ENCODE measurements at regions not wholly inside any gene's neighbourhood (a gene's known extent, or its start where the extent isn't known, plus 50 kb on each side); places are given as distances from the start of the nearest gene placed in this dataset.

DNA sequence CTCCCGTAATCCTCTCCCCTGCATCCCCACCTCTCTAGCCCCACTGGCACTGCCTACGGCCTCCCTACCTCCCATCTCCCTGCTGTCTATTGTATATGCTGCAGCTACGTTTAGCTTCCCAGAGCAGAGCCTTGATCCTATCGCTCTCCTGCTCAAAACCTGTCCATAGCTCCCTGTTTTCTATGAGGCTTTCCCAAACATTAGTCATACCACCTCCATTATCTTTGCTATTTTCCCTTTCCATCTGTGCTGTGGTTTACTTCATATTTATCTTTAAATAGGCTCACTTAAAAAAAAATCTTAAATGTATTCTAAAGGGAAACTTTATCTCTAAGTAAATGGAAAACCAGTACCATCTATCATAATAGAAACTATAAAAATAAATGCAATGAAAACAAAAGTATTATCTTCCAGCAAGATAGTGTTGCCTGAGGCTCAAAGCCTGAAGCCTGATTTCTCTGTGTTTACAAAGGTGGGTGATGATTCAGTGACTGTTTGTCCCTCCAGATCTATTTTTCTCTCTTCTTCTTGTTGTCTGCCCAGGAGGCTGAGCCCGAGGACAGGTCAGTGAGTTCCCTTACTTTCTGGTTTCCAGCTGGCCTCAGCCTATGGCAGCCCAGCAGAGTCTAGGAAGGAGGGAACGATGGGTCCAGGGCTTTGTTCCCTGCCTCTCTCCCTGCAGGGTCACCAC is 397.1 kb upstream of the CFAP20DC start:
- DNase-seq (ENCODE audit: low spot score) = no peak

DNA sequence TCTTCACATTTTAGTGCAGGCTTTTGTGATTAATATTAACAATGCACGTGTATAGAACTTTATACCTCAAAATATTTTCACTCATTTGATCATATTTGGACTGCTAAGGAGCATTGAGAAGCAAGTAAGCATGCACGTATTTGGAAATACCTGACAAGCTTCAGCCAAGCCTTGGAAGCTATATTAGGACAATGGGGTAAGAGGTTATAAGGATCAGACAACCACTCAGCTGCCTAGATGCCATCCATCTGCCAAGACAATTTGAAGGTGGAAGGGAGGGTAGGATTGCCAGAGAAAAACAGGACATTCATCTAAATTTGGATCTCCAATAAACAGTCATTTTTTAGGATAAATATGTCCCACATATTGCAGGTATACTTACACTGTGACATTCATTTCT is 394.9 kb upstream of the CFAP20DC start:
- DNase-seq (ENCODE audit: low spot score) = no peak

GRCh38 chr3:59444294-59444671 is 394.5 kb upstream of the CFAP20DC start:
- no peak for DNase-seq (ENCODE audit: low spot score)

GRCh38 chr3:59443618-59444293 is 393.9 kb upstream of the CFAP20DC start:
- no peak for DNase-seq (ENCODE audit: low spot score)

- no peak for DNase-seq (ENCODE audit: low spot score)
These were observed 392.2 kb upstream of the CFAP20DC start for GRCh38 chr3:59442046-59442445.

- DNase-seq (ENCODE audit: low spot score) = no peak
These were observed 390.6 kb upstream of the CFAP20DC start for GRCh38 chr3:59440285-59441028.

DNA sequence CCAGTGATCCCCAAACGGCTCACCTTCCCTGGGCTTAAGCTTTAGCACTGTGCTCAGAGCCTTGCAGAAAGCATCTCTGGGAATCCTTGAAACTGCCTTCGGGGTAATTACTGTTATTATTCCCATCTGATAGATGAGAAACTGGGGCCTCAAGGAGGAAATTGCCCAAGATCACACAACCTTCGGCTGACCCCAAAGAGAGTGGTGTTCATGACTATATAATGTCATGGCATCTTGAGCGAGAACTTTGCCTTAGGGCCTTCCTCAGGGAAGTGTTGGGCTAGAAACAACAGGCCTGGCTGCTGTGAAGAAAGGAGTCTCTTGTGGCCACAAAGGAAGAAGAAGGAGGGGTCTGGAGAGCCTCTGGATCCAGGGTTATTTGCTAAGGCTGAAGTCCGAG is 388.7 kb upstream of the CFAP20DC start:
- DNase-seq (ENCODE audit: low spot score) = no peak

DNA sequence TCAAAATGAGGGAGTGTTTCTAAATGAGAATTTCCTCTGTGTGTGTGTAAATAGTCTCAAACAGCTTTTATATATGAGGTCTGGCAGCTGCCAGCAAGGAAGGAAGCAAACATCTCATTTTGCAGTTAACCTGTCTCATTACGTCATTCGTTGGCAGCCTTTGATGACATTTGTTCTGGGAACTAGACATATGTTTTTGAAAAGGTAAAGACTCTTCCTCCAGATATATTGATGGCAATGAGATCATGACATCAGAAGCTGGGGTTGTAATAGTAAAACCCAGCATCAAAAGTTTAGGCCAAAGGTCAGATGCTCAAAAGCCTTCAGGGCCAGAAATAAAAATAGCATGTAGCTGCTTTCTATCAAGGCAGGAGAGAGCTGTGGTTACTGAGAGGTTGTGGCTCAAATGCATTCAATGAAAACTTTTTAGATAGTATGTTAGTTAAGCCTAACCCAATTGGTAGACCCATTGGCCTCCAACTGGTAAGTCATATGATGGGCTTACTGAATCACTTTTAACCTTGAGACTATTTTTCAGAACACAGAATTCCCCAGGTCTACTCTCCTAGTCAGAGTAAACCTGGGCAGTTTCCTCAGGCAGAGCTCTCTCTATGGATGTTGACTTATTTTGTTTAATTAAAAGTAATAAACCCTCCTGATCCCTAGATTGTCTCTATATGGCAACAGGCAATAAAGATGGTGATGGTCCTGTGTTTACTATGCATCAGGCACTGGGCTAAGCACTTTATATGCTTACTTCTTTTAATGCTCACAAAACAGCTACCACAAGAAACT is 386.5 kb upstream of the CFAP20DC start:
- no peak for DNase-seq (ENCODE audit: low spot score)

DNA sequence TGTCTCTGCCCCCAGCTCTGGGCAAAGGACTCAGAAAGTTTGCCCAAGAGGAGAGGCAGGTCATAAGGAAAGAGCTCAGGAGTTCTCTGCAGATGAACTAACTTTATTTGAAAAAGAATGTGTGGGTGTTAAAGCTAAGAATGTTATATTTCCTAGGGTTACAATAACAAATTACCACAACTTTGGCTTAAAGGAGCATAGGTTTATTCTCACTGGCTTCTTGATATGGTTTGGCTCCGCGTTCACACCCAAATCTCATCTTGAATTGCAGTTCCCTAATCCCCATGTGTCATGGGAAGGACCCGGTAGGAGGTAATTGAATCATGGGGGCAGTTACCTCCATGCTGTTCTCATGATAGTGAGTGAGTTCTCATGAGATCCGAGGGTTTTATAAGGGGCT is 383.7 kb upstream of the CFAP20DC start:
- DNase-seq (ENCODE audit: low spot score) = no peak

DNA sequence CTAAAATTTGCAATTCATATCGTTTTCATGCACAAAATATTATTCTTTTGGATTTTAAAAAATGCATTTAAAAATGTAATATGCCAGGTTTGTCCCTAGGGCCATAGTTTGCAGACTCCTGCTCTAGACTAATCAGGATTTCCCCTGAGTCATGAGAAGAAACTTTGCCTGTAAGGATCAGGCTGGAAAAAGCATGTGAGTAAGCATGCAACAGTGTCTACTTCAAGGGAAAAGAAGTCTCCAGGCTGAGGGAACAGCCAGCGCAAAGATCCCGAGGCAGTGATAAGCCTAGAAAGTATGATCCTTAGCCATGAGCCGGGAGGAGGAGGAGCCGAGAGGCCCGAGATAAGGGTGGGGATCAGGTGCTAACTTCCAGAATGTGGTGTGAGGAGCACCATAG is 382.8 kb upstream of the CFAP20DC start:
- no peak for DNase-seq (ENCODE audit: low spot score)

DNA sequence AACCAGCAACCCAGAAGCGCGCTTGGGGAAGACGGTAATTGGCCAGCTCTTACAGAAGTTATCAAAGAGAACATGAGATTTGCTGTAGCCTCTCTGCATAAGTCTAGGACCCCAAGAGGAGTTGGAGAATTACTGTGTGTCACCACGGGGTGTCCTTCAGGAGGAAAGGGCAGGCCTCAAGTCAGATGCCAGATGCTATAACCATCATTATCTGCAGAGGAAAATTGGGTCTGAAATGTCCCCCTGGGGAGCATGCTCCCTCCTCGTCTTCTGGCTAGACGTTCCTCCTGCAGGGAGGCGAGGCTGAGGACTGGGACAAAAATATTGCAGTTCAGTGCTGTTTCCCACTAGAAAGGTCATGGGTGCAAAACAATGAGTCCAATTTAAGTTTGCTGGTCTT is 380.5 kb upstream of the CFAP20DC start:
- no peak for DNase-seq (ENCODE audit: low spot score)

DNA sequence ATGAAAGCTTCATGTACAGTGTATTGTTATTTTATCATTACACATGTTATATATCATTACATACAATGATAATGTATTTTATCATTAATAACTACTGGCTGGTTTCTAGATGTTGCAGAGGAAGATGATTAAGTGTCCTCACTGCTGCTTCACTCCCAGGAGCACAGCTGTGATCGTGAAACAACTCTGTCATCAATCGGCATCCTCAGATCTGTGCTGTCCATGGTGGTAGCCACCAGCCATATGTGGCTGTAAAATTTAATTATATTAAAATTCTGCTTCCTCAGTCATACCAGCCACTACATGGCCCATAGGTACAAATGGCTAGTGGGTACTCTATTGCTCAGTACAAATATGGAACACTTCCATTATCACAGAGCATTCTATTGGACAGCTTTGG is 379.4 kb upstream of the CFAP20DC start:
- DNase-seq (ENCODE audit: low spot score) = no peak

DNA sequence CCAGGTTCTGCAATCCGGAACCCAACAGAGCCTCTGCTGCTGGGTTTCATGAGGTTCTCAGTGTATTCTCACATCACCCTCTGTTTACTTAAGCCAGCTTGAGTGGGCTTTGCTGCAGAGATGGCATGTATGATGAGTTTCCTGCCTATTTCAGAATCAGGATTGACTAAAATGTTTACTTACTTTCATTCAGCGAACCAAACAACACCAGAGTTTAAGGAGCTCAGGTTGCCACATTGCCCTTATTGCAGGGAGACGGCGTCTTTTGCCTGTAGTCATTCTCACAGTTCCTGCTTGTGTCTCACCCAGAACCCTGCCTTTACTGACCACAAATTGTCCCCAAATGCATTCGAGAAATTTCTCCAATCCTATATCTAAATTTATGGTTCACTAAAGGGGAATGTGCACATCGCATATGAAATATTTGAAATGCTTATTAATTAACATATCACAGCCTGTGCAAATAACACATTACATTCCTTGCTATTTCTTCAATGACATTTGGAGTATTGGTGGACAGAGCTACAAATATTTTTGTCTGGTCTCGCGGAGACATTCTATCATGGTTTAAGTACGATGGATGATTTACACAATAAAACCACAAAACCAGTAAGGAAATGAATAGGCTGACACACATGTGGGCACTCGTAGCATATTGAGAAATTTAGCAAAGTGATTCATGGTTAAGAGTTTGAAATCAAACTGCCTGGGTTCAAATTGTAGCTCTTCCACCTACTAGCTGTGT is 377.2 kb upstream of the CFAP20DC start:
- DNase-seq (ENCODE audit: low spot score) = peak; percentile 41

DNA sequence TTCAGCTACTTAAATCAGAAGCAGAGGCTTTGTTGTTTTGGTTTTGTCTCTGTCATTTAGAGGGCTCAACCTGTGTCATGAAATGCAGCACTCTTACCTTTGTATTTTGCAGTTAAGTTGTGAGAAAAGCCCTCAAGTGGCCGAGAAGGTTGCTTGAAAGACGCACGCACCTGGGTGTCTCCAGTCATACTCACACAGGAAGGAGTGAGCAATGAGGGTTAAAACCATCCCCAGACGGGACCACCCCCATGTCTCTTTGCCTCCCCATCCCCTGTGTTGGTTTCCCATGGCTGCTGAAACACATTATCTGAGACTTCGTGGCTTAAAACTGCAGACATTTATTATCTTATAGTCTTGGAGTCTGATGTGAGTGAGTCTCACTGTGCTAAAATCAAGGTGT is 376.1 kb upstream of the CFAP20DC start:
- no peak for DNase-seq (ENCODE audit: low spot score)

DNA sequence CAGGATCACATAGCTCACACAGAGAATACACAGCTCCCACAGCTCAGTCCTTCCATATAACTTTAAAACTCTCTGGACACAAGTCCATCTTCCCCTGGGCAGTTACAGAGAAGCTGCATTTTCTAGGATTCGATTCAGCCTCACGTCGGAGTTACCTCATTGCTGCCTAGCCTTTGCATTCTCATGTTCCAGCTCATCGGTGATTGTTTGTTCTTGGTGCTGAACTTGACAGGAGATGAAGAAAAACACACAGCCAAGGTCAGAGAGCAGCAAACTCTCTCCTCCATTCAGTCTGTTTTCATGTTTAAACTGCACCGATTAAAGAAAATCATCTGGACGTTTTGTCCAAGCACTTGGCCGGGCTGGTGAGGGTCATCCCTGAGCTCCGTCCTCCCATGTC is 375.5 kb upstream of the CFAP20DC start:
- peak; percentile 34 for DNase-seq (ENCODE audit: low spot score)

DNA sequence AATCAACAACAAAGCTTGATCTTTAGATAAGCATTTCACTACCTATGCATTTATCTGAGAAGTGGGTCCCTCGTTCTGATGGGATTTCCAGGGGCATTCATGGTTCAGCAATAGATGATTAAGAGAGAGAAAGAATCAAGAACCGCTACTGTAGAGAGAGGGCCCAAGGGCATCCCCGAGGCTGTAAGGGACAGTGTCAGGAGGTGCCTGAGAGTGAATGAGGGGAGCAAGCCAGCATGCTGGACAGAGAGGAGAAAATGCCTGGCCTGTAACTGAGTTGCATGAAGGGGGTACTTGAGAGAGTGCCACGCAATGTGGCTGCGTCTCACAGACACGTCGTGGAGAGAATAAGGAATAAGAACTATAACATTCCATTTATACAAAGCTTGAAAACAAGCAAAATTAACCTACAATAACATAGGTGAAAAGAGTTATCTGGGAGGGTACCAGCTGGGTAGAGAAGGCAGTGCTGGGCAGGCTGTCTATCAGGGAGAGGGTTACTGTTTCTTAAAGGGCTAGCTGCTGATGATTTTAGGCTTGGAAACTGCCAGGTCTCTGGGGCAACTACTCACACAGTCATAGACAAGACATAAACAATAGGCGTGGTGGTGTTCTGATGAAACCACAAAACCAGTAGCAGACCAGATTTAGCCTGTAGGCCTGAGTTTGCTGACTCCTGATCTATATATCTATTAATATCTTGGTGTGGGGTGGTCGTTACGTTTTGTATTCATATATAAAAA is 374.6 kb upstream of the CFAP20DC start:
- DNase-seq (ENCODE audit: low spot score) = peak; percentile 18

- no peak for DNase-seq (ENCODE audit: low spot score)
These were observed 373.9 kb upstream of the CFAP20DC start for GRCh38 chr3:59423707-59424106.

DNA sequence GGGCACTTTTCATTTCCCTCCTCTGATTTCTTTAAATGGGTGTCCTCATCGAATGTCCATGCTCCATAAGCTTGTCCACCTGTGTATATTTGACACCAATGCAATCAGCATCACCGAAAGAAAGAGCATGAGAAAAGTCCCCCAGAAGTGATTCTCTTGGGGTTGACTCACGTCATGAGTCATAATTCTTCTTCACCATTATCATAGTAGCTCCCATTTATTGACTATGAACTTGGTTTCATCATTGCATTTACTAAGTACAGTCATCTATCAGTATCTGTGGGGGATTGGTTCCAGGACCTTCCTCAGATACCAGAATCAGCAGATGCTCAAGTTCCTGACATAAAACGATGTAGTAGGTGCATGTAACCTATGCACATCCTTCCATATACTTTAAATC is 372.5 kb upstream of the CFAP20DC start:
- peak; percentile 40 for DNase-seq (ENCODE audit: low spot score)

GRCh38 chr3:59418836-59419235 is 369.0 kb upstream of the CFAP20DC start:
- DNase-seq (ENCODE audit: low spot score) = no peak

GRCh38 chr3:59412516-59412915 is 362.7 kb upstream of the CFAP20DC start:
- DNase-seq (ENCODE audit: low spot score) = peak; percentile 32

GRCh38 chr3:59411694-59412093 is 361.9 kb upstream of the CFAP20DC start:
- peak; percentile 49 for DNase-seq (ENCODE audit: low spot score)

All from kidney tubule cell (primary cell).